BJ (cell line): ENCODE measurements at regions not wholly inside any gene's neighbourhood (a gene's known extent, or its start where the extent isn't known, plus 50 kb on each side); places are given as distances from the start of the nearest gene placed in this dataset.

Source experiments
- CTCF ChIA-PET: fragments of 350-600 bp; formaldehyde crosslinking; extraction: SDS; loops from one replicate; lab custom pipeline; 2021; ENCODE audit warnings: antibody characterized with exemption, inconsistent platforms; lab: Yijun Ruan, JAX
- POLR2A ChIA-PET: fragments of 300-600 bp; sonication (Branson Sonifier 250); formaldehyde crosslinking; extraction: SDS; loops from one replicate; lab custom pipeline; 2021; ENCODE audit warnings: antibody characterized with exemption; lab: Charles Lee
- DNase-seq: peaks from one replicate; pipeline ENCODE4 v3.0.0-alpha.2; 2011; ENCODE audit warnings: low read depth
- H3K27me3 ChIP-seq: 2 replicates; pipeline ENCODE4 v1.6.0; 2011; ENCODE audit warnings: low read length; ENCODE audit not compliant: control insufficient read depth, insufficient read depth
- H3K36me3 ChIP-seq: 2 replicates; pipeline ENCODE4 v1.5.1; 2011; ENCODE audit warnings: low read length; ENCODE audit not compliant: control insufficient read depth, insufficient read depth
- H3K4me3 ChIP-seq: 2 replicates; pipeline ENCODE4 v1.5.1; 2011; ENCODE audit warnings: low read depth, mild to moderate bottlenecking, control low read depth, low read length
- CTCF ChIP-seq: IDR thresholded peaks from 2 replicates; pipeline ENCODE4 v1.5.1; 2011; ENCODE audit warnings: low read depth, mild to moderate bottlenecking, control low read depth, inconsistent platforms, low read length, moderate library complexity; ENCODE audit not compliant: insufficient read depth

GRCh38 chr2:239518286-239519088 lies 117.7 kb upstream of the HDAC4 start:
- Histone ChIP-seq H3K4me3 (no peak overlapping the region), H3K36me3 (no peaks in the 10 kb centered on the region), H3K27me3 (no peaks in the 10 kb centered on the region)
- ChIA-PET POLR2A (no interaction called here), CTCF (interaction anchor here (1.0 kb wide), 1 partner anchor 36 kb away, joined by 4 read pairs; no protein-coding TSS in a partner anchor)
- TF ChIP-seq CTCF = no peak
- no peak for DNase-seq

GRCh38 chr2:239517686-239518085 lies 116.9 kb upstream of the HDAC4 start:
- POLR2A ChIA-PET = no interaction called here

GRCh38 chr2:239516954-239517305 lies 116.1 kb upstream of the HDAC4 start:
- POLR2A ChIA-PET = no interaction called here
- no peak for DNase-seq
- Histone ChIP-seq H3K36me3 (no peaks in the 10 kb centered on the region), H3K4me3 (no peak overlapping the region), H3K27me3 (no peaks in the 10 kb centered on the region)
- TF ChIP-seq CTCF = no peak
- CTCF ChIA-PET = no interaction called here

More at GRCh38 chr2:239517686-239518085, 116.9 kb upstream of the HDAC4 start:
- Histone ChIP-seq H3K4me3 (no peak overlapping the region), H3K27me3 (no peaks in the 10 kb centered on the region), H3K36me3 (no peaks in the 10 kb centered on the region)
- CTCF ChIA-PET = interaction anchor here (1.0 kb wide), 1 partner anchor 37 kb away, joined by 4 read pairs; no protein-coding TSS in a partner anchor
- no peak for DNase-seq
- no peak for TF ChIP-seq CTCF

GRCh38 chr2:239516286-239516953 lies 115.6 kb upstream of the HDAC4 start:
- no peaks in the 10 kb centered on the region for H3K36me3 ChIP-seq
- DNase-seq = no peak
- TF ChIP-seq CTCF = no peak
- ChIA-PET CTCF (no interaction called here), POLR2A (no interaction called here)
- H3K27me3 ChIP-seq = no peaks in the 10 kb centered on the region
- H3K4me3 ChIP-seq = no peak overlapping the region

GRCh38 chr2:239514754-239515530 lies 114.1 kb upstream of the HDAC4 start:
- Histone ChIP-seq H3K36me3 (no peaks in the 10 kb centered on the region), H3K27me3 (no peaks in the 10 kb centered on the region), H3K4me3 (no peak overlapping the region)
- POLR2A ChIA-PET = no interaction called here
- CTCF ChIA-PET = no interaction called here
- DNase-seq = no peak
- TF ChIP-seq CTCF = no peak
